ENCODE measurements at regions not wholly inside any gene's neighbourhood (a gene's known extent, or its start where the extent isn't known, plus 50 kb on each side); places are given as distances from the start of the nearest gene placed in this dataset.

DNA sequence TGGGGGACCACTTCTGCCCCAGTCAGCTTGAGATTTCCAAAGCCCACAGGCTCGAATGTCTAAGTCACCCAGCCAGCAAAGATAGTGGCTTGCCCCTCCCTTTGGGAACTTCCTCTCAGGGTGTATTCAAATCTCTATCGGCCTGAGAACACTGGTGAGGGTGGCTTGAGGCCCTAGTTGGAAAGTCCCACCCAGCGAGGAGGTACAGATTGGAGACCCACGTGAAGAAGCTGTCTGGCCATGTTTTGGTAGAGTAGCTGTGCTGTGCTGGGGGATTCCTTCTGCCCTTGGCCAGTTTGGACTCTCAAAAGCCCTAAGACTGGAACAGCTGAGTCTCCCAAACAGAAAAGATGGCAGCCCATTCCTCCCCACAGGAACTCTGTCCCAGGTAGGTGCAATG is 172.7 kb upstream of the RIOK2 start:
- Mint-ChIP-seq H3K27ac (no peak overlapping the region), H3K36me3 (ENCODE audit: insufficient read depth in 2 of 2) (peaks cover 3 to 5% of the 10 kb centered on the region in 2 donors), H3K9me3 (peaks cover 14 to 22% of the 10 kb centered on the region in 2 donors), H3K4me1 (ENCODE audit: low read depth) (no peaks in the 10 kb centered on the region), H3K27me3 (ENCODE audit: low read depth) (no peaks in the 10 kb centered on the region), H3K4me3 (no peak overlapping the region)
- ATAC-seq (replicated peaks in 1 of 2) (no peak), DNase-seq (no peak)

DNA sequence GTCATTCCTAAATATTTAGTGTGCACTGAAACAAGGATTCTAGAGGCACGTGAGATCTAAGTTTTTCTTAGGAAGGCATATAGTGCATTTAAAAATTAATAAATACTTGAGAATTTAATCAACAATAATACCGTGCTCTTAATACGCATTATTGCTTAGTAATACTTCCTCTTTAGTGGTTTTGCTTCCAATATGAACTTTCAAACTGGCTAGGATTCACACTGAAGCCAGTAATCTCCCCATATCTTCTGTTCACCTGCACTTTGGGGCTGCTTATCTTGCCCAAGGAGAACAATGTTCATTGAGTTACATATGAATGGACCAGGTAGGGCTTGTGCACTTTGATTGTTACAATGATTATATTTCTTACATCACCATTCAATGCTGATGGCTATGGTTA is 180.5 kb upstream of the RIOK2 start:
- no peak for DNase-seq
- H3K4me3 Mint-ChIP-seq = no peak overlapping the region
- H3K4me1 Mint-ChIP-seq (ENCODE audit: low read depth) = no peaks in the 10 kb centered on the region
- no peak overlapping the region for H3K27ac Mint-ChIP-seq
- H3K27me3 Mint-ChIP-seq (ENCODE audit: low read depth) = no peaks in the 10 kb centered on the region
- no peaks in the 10 kb centered on the region for H3K36me3 Mint-ChIP-seq (ENCODE audit: insufficient read depth in 2 of 2)
- no peak for ATAC-seq (replicated peaks in 1 of 2)
- no peaks in the 10 kb centered on the region for H3K9me3 Mint-ChIP-seq

DNA sequence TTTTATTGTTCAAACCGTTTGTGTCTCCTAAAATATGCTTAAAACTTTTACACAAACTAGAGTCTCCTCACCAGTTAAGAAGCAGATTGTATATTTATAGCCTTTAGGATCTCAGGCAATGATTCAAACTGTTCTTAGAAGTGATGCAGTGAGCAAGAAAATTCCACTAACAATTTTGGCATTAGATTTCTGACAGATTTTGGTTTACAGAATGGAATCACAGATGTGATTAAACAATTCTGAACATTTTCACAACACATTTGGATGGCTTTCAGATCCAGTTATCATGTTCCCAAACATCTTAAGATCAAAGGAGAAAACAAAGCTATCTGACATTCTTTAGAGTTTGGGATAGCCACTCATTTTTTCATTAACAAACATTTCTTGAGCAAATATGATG is 181.7 kb upstream of the RIOK2 start:
- no peaks in the 10 kb centered on the region for H3K9me3 Mint-ChIP-seq
- no peak overlapping the region for H3K4me3 Mint-ChIP-seq
- DNase-seq = no peak
- no peaks in the 10 kb centered on the region for H3K4me1 Mint-ChIP-seq (ENCODE audit: low read depth)
- H3K27me3 Mint-ChIP-seq (ENCODE audit: low read depth) = no peaks in the 10 kb centered on the region
- ATAC-seq (replicated peaks in 1 of 2) = no peak
- H3K27ac Mint-ChIP-seq = no peak overlapping the region
- no peaks in the 10 kb centered on the region for H3K36me3 Mint-ChIP-seq (ENCODE audit: insufficient read depth in 2 of 2)

DNA sequence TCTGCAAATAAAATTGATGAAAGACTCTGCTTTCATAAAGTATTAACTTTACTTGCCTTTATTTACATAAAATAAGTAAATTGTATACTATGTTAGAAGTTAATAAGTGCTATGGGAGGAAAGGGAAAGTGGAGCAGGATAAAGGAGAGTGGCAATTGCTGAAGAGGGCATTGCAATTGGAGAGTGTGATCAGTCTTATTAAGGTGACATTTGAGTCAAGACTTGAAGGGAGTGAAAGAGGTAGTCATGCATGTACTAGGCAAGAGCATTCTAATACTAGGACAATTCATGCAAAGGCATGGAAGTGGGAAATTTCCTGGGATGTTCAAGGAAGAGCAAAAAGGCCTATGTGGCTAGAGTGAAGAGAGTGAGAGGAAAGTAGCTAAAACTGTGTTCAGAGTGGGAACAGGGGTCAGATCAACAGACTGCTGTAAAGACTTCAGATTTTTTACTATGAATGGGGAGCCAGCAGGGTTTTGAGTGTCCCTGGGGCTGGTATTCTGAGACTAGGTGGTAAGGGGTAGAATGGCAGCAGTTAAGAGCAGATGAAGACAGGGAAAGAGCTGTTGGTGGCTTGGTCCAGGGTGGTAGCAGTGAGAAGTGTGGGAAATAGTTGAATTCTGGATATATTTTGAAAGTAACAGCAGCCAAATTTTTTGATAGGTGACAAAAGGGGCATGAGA is 182.3 kb upstream of the RIOK2 start:
- no peak for DNase-seq
- Mint-ChIP-seq H3K27me3 (ENCODE audit: low read depth) (no peaks in the 10 kb centered on the region), H3K4me3 (no peak overlapping the region), H3K4me1 (ENCODE audit: low read depth) (no peaks in the 10 kb centered on the region), H3K27ac (no peak overlapping the region), H3K36me3 (ENCODE audit: insufficient read depth in 2 of 2) (peaks cover 0 to 2% of the 10 kb centered on the region in 2 donors), H3K9me3 (peaks cover 0 to 3% of the 10 kb centered on the region in 2 donors)
- ATAC-seq (replicated peaks in 1 of 2) = no peak

DNA sequence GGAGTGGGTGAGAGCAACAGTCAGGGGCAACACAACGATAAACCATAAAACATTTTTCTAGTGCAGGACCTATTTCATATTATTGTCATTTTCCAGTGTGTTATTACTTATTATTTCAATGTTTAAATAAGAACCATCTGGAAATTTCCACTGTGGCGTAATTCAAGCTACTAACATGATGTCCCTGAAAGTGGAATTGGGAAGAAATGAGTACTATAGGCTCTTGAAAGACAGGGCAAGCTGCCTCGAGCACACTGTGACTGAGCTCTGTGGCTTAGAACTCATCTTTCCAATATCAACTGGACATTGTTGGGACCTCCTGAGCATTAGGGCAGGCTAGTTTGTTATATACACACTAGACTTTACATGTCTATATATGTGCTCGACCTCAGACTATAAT is 182.9 kb upstream of the RIOK2 start:
- Mint-ChIP-seq H3K27me3 (ENCODE audit: low read depth) (no peaks in the 10 kb centered on the region), H3K4me1 (ENCODE audit: low read depth) (no peaks in the 10 kb centered on the region), H3K4me3 (no peak overlapping the region), H3K9me3 (peaks cover 0 to 3% of the 10 kb centered on the region in 2 donors), H3K36me3 (ENCODE audit: insufficient read depth in 2 of 2) (peaks cover 0 to 2% of the 10 kb centered on the region in 2 donors), H3K27ac (no peak overlapping the region)
- no peak for ATAC-seq (replicated peaks in 1 of 2)
- DNase-seq = no peak

DNA sequence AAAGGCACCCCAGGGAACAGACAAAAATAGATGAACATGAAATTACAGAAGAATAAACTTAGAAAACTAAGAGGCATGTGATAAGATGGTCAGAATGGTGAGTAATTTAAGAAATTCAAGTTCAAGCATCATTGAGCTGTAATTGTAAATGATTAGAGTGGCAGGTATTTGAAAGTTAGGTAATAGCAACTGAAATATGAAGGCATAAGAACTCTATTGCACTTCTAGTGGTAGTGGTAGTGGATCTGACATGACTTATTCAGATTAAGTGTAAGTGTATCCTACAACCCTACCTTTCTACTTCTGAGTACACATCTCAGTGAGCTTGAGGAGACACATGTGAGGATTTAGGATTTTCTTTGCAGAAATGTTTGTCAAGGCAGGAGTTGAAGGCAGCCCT is 192.9 kb upstream of the RIOK2 start:
- H3K4me3 Mint-ChIP-seq = no peak overlapping the region
- no peaks in the 10 kb centered on the region for H3K4me1 Mint-ChIP-seq (ENCODE audit: low read depth)
- ATAC-seq (replicated peaks in 1 of 2) (no peak), DNase-seq (no peak)
- no peak overlapping the region for H3K27ac Mint-ChIP-seq
- H3K27me3 Mint-ChIP-seq (ENCODE audit: low read depth) = no peaks in the 10 kb centered on the region
- peaks cover 1 to 12% of the 10 kb centered on the region in 2 donors for H3K9me3 Mint-ChIP-seq
- H3K36me3 Mint-ChIP-seq (ENCODE audit: insufficient read depth in 2 of 2) = no peaks in the 10 kb centered on the region

DNA sequence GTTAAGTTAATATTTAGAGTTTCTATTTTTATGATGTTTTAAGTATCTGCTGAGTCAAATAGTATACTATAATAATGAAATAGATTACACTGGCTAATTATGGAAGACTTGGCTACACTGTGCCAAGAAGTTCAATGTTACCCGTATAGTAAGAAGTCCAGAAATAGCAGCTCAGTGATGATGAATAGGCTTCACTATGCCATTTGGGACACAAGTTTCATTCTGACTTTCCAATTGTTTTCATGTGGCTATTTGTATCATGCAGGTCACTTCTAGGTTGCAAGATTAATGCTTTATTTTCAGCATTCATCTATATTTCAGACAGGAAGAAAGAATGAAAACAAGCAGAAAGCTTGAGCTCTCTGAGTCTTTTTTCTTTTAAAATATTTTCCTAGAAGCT is 194.5 kb upstream of the RIOK2 start:
- Mint-ChIP-seq H3K27me3 (ENCODE audit: low read depth) (no peaks in the 10 kb centered on the region), H3K4me3 (no peak overlapping the region)

DNA sequence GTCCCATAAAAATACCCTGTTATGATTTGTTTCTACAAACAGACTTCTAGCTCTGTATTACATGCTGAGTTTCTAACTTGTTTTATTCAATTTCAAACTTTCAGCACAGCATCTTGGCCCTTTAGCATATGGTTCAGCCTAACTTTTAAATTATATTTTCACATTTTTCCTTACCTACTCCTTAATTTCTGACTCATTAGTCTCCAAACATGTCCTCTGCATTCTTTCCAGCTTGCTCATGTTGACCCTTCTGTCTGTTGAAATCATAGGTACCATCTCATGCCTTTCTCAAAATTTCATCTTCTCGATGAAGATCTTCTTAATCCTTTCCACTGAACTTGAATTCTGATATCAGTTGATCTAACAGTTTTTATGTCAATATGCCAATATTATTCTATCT is 200.9 kb upstream of the RIOK2 start:
- ATAC-seq (replicated peaks in 1 of 2) (no peak), DNase-seq (no peak)
- H3K27me3 Mint-ChIP-seq (ENCODE audit: low read depth) = no peaks in the 10 kb centered on the region
- no peaks in the 10 kb centered on the region for H3K36me3 Mint-ChIP-seq (ENCODE audit: insufficient read depth in 2 of 2)
- peaks cover 0 to 2% of the 10 kb centered on the region in 2 donors for H3K9me3 Mint-ChIP-seq
- no peak overlapping the region for H3K27ac Mint-ChIP-seq
- no peak overlapping the region for H3K4me3 Mint-ChIP-seq
- no peaks in the 10 kb centered on the region for H3K4me1 Mint-ChIP-seq (ENCODE audit: low read depth)

More for the DNA sequence above, 194.5 kb upstream of the RIOK2 start:
- H3K4me1 Mint-ChIP-seq (ENCODE audit: low read depth) = no peaks in the 10 kb centered on the region
- DNase-seq (no peak), ATAC-seq (replicated peaks in 1 of 2) (no peak)
- no peak overlapping the region for H3K27ac Mint-ChIP-seq
- H3K36me3 Mint-ChIP-seq (ENCODE audit: insufficient read depth in 2 of 2) = no peaks in the 10 kb centered on the region
- H3K9me3 Mint-ChIP-seq = peaks cover 0 to 9% of the 10 kb centered on the region in 2 donors

DNA sequence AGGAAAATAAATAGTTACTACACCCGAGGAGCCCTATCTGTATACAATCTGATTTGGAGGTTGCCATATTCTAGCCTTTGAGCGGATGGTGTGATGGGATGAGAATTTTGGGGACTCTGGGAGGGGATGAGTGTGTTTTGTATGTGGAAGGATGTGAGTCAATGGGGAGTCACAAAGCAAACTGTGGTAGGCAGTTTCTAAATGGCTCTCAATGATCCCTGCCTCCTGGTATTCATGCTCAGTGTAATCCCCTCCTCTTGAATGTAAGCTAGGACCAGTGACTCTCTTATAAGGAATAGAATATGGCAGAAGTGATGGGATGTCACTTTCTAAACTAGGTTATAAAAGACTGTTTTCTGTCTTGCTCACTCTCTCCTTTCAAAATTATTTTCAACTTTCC is 205.7 kb upstream of the RIOK2 start:
- no peak overlapping the region for H3K4me3 Mint-ChIP-seq
- H3K27ac Mint-ChIP-seq = no peak overlapping the region
- no peaks in the 10 kb centered on the region for H3K9me3 Mint-ChIP-seq
- DNase-seq (no peak), ATAC-seq (replicated peaks in 1 of 2) (no peak)
- H3K27me3 Mint-ChIP-seq (ENCODE audit: low read depth) = no peaks in the 10 kb centered on the region
- H3K36me3 Mint-ChIP-seq (ENCODE audit: insufficient read depth in 2 of 2) = no peaks in the 10 kb centered on the region
- no peaks in the 10 kb centered on the region for H3K4me1 Mint-ChIP-seq (ENCODE audit: low read depth)

DNA sequence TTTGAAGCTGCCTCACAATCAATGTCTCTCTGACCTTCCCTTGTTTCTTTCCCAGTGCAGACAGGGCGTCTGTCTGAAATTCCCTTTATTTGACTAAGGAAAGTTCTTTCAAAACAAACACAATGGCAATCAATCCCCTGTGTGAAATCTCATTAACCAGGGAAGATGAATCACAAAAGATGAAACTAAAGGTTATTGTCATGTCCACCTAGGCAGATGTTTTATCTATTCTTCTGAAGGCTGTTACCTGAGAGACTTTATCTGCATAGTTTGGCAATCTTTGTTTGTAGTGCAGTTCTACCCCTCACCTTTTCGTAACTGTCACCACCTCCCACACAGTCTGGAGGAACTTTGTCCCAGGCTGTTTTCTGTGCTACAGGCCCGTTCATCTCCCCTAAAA is 217.5 kb upstream of the RIOK2 start:
- ATAC-seq (replicated peaks in 1 of 2) = no peak
- Mint-ChIP-seq H3K27ac (no peak overlapping the region), H3K9me3 (peaks cover 1 to 3% of the 10 kb centered on the region in 2 donors), H3K4me3 (no peak overlapping the region), H3K27me3 (ENCODE audit: low read depth) (no peaks in the 10 kb centered on the region), H3K4me1 (ENCODE audit: low read depth) (no peaks in the 10 kb centered on the region), H3K36me3 (ENCODE audit: insufficient read depth in 2 of 2) (no peaks in the 10 kb centered on the region)
- no peak for DNase-seq

DNA sequence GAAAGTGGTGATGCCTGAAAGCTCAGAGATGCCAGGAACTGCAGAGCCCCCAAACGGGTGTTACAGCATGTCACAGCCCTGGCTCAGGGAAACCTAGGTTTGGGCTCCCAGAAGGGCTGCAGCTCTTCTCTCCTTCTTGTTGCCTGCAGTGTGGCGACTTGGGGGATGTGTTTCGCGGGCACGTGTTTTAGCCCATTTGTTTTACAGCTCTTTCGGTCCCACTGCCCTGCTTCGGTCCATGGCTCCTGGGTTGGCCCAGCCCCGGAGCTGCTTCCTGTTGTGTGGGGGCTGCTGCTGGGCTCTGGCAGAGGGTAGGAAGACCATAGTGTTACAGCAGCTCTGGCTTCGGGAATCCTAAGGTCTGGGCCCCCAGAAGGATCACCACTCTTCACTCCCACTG is 222.9 kb upstream of the RIOK2 start:
- ATAC-seq (replicated peaks in 1 of 2) (no peak), DNase-seq (no peak)
- Mint-ChIP-seq H3K9me3 (peaks cover 0 to 4% of the 10 kb centered on the region in 2 donors), H3K4me1 (ENCODE audit: low read depth) (no peaks in the 10 kb centered on the region), H3K27me3 (ENCODE audit: low read depth) (no peaks in the 10 kb centered on the region), H3K27ac (no peak overlapping the region), H3K4me3 (no peak overlapping the region), H3K36me3 (ENCODE audit: insufficient read depth in 2 of 2) (no peaks in the 10 kb centered on the region)

DNA sequence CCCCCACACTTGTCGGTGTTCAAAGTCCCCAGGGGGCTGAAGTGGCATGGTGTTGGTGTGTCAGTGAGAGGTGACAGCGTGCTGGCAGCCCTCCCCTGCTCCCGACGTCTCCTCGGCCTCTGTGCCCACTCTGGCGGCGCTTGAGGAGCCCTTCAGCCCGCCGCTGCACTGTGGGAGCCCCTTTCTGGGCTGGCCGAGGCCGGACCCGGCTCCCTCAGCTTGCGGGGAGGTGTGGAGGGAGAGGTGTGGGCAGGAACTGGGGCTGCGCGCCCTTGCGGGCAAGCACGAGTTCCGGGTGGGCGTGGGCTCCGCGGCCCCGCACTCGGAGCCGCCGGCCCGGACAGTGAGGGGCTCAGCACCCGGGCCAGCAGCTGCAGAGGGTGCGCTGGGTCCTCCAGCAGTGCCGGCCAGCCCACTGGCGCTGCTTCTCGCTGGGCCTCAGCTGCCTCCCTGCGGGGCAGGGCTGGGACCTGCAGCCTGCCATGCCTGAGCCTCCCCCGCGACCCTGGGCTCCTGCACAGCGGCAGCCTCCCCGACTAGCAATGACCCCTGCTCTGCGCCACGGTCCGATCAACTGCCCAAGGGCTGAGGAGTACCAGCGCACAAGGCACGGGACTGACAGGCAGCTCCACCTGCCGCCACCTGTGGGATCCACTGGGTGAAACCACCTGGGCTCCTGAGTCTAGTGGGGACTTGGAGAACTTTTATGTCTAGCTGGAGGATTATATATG is 224.1 kb upstream of the RIOK2 start:
- ATAC-seq (replicated peaks in 1 of 2) = no peak
- Mint-ChIP-seq H3K27me3 (ENCODE audit: low read depth) (no peaks in the 10 kb centered on the region), H3K9me3 (peaks cover 0 to 4% of the 10 kb centered on the region in 2 donors), H3K4me1 (ENCODE audit: low read depth) (no peaks in the 10 kb centered on the region), H3K27ac (no peak overlapping the region), H3K36me3 (ENCODE audit: insufficient read depth in 2 of 2) (no peaks in the 10 kb centered on the region), H3K4me3 (no peak overlapping the region)
- no peak for DNase-seq

DNA sequence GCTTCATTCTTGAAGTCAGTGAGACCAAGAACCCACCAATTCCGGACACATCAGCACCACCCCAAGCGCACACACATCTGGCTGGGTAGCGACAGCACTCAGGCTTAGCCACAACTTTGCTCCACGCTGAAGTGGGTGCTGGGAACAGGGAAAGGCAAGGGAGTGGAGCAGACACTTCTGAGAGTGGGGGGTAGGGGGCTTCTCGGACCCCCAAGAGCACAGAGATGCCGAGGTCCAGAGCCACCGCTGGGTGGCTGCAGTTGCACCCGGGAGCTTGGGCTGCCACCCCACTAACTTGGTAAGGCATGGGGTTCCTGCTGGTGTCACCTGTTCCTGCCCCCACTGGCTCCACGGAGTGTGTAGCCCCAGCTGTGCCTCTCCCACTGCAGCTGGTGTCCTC is 225.3 kb upstream of the RIOK2 start:
- no peak for ATAC-seq (replicated peaks in 1 of 2)
- no peaks in the 10 kb centered on the region for H3K27me3 Mint-ChIP-seq (ENCODE audit: low read depth)
- H3K27ac Mint-ChIP-seq = no peak overlapping the region
- DNase-seq = no peak
- no peaks in the 10 kb centered on the region for H3K36me3 Mint-ChIP-seq (ENCODE audit: insufficient read depth in 2 of 2)
- no peak overlapping the region for H3K4me3 Mint-ChIP-seq
- peaks cover 0 to 4% of the 10 kb centered on the region in 2 donors for H3K9me3 Mint-ChIP-seq
- H3K4me1 Mint-ChIP-seq (ENCODE audit: low read depth) = no peaks in the 10 kb centered on the region

DNA sequence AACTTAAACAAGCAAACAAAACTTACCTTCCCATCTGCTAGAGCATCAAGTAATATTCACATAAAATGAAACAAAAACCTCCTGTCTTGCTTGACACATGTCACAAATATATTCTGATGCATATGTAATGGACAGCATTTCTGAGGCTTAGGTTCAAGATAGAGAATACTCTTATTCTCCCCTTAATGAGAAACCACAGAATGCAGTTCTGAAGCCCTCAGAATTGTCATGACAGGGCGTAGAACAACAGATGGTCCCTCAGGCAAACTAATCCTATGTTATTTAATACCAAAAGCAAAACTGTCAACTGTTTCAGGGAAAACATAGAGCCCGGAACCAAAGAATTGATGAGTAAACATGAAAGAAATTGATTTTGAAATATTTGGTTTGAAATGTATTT is 229.9 kb upstream of the RIOK2 start:
- Mint-ChIP-seq H3K9me3 (peaks cover 0 to 2% of the 10 kb centered on the region in 2 donors), H3K4me3 (no peak overlapping the region), H3K36me3 (ENCODE audit: insufficient read depth in 2 of 2) (no peaks in the 10 kb centered on the region), H3K4me1 (ENCODE audit: low read depth) (no peaks in the 10 kb centered on the region), H3K27me3 (ENCODE audit: low read depth) (no peaks in the 10 kb centered on the region), H3K27ac (no peak overlapping the region)
- ATAC-seq (replicated peaks in 1 of 2) = no peak
- DNase-seq = no peak
